Mesenchymal stem cell (in vitro differentiated cells and primary cell): ENCODE measurements at regions not wholly inside any gene's neighbourhood (a gene's known extent, or its start where the extent isn't known, plus 50 kb on each side); places are given as distances from the start of the nearest gene placed in this dataset.

Experiments
- DNase-seq: peaks from one replicate; pipeline ENCODE4 v3.0.0-alpha.2; 2013
- H2AFZ ChIP-seq: one replicate; pipeline ENCODE4 v1.6.1; 2013; ENCODE audit warnings: low read depth, mild to moderate bottlenecking, control low read depth, inconsistent platforms, low read length, moderate library complexity
- H2AK5ac ChIP-seq: 2 replicates; pipeline ENCODE4 v1.6.1; 2013; ENCODE audit warnings: low read length, moderate library complexity, mild to moderate bottlenecking, inconsistent platforms; ENCODE audit not compliant: severe bottlenecking
- H2BK120ac ChIP-seq: one replicate; pipeline ENCODE4 v1.6.1; 2013; ENCODE audit warnings: low read depth, mild to moderate bottlenecking, inconsistent platforms, low read length, moderate library complexity
- H2BK12ac ChIP-seq, 2 experiments: one replicate each; pipeline ENCODE4 v1.6.1; 2013; ENCODE audit warnings: inconsistent platforms in 2 of 2, low read length in 2 of 2, mild to moderate bottlenecking in 2 of 2, moderate library complexity in 2 of 2, control low read depth in 1 of 2
- H2BK15ac ChIP-seq: one replicate; pipeline ENCODE4 v1.6.1; 2013; ENCODE audit warnings: mild to moderate bottlenecking, low read depth, inconsistent platforms; ENCODE audit not compliant: poor library complexity, severe bottlenecking
- H2BK5ac ChIP-seq: 2 replicates; pipeline ENCODE4 v1.6.1; 2013; ENCODE audit warnings: low read depth, mild to moderate bottlenecking, low read length, control low read depth, inconsistent platforms; ENCODE audit not compliant: poor library complexity, severe bottlenecking
- H3K14ac ChIP-seq, 2 experiments: one replicate each; pipeline ENCODE4 v1.6.1; 2013; ENCODE audit warnings: inconsistent platforms in 2 of 2, low read length in 2 of 2, control low read depth in 1 of 2, mild to moderate bottlenecking in 1 of 2, moderate library complexity in 1 of 2
- H3K18ac ChIP-seq, 2 experiments: one replicate each; pipeline ENCODE4 v1.6.1; 2013; ENCODE audit warnings: inconsistent platforms in 2 of 2, low read length in 2 of 2, control low read depth in 1 of 2, low read depth in 1 of 2, mild to moderate bottlenecking in 1 of 2
- H3K23ac ChIP-seq, 2 experiments: one replicate each; pipeline ENCODE4 v1.6.1; 2013; ENCODE audit warnings: inconsistent platforms in 2 of 2, low read length in 2 of 2, mild to moderate bottlenecking in 2 of 2, moderate library complexity in 2 of 2, control low read depth in 1 of 2
- H3K27ac ChIP-seq: 2 replicates; pipeline ENCODE4 v1.5.1; 2013; ENCODE audit warnings: mild to moderate bottlenecking, moderate library complexity, low read length, control low read depth, inconsistent platforms; ENCODE audit not compliant: poor library complexity, severe bottlenecking
- H3K27me3 ChIP-seq, 2 experiments: 2 replicates each; pipeline versions ENCODE4 v1.6.1 to v1.7.0; 2013; ENCODE audit warnings: low read length in 2 of 2, mild to moderate bottlenecking in 2 of 2, moderate library complexity in 2 of 2, control low read depth in 1 of 2, inconsistent platforms in 1 of 2; ENCODE audit not compliant: control insufficient read depth in 1 of 2, insufficient read depth in 1 of 2
- H3K36me3 ChIP-seq, 2 experiments: 2 replicates each; pipeline versions ENCODE4 v1.6.1 to v1.7.0; 2013; ENCODE audit warnings: low read length in 2 of 2, control low read depth in 1 of 2, inconsistent platforms in 1 of 2, low read depth in 1 of 2, mild to moderate bottlenecking in 1 of 2; ENCODE audit not compliant: insufficient read depth in 2 of 2, control insufficient read depth in 1 of 2
- H3K4ac ChIP-seq, 2 experiments: one replicate each; pipeline ENCODE4 v1.6.1; 2013; ENCODE audit warnings: inconsistent platforms in 2 of 2, low read length in 2 of 2, mild to moderate bottlenecking in 2 of 2, moderate library complexity in 2 of 2, control low read depth in 1 of 2, low read depth in 1 of 2
- H3K4me1 ChIP-seq: 2 replicates; pipeline ENCODE4 v1.6.1; 2013; ENCODE audit warnings: low read depth, low read length, control low read depth; ENCODE audit not compliant: control insufficient read depth, insufficient read depth
- H3K4me2 ChIP-seq: 2 replicates; pipeline ENCODE4 v1.6.1; 2013; ENCODE audit warnings: low read length, mild to moderate bottlenecking, inconsistent platforms; ENCODE audit not compliant: poor library complexity, severe bottlenecking
- H3K4me3 ChIP-seq, 2 experiments: 2 replicates each; pipeline versions ENCODE4 v1.5.1 to v1.7.0; 2013; ENCODE audit warnings: low read length in 2 of 2, mild to moderate bottlenecking in 2 of 2, control low read depth in 1 of 2, low read depth in 1 of 2; ENCODE audit not compliant: insufficient read depth in 1 of 2
- H3K79me1 ChIP-seq: replicated peaks from 2 replicates; pipeline ENCODE4 v1.6.1; 2013; ENCODE audit warnings: mild to moderate bottlenecking, control low read depth, low read length, inconsistent platforms; ENCODE audit not compliant: poor library complexity, severe bottlenecking
- H3K9ac ChIP-seq: 2 replicates; pipeline ENCODE4 v1.7.0; 2013; ENCODE audit warnings: mild to moderate bottlenecking, low read length, moderate library complexity
- H3K9me3 ChIP-seq: 2 replicates; pipeline ENCODE4 v1.7.0; 2013; ENCODE audit warnings: mild to moderate bottlenecking, low read length; ENCODE audit not compliant: control insufficient read depth
- H4K8ac ChIP-seq: one replicate; pipeline ENCODE4 v1.6.1; 2013; ENCODE audit warnings: inconsistent platforms, mild to moderate bottlenecking, low read length, moderate library complexity
- H4K91ac ChIP-seq: one replicate; pipeline ENCODE4 v1.6.1; 2013; ENCODE audit warnings: mild to moderate bottlenecking, low read length, inconsistent platforms
- WGBS: methylation state at CpG from one replicate; pipeline ENCODE4 v1.1.7; 2013; ENCODE audit warnings: mixed read lengths; 5-methylcytosine and 5-hydroxymethylcytosine counted together

- 68% methylated on average over 5 of the region's 5 CpGs for WGBS
- H3K4me3 ChIP-seq, result no peak overlapping the region
Measured at GRCh38 chr9:8062459-8062858, 262.9 kb upstream of the DMAC1 start.

GRCh38 chr9:8053501-8053900 is 253.9 kb upstream of the DMAC1 start:
- no peaks in the 10 kb centered on the region for H3K36me3 ChIP-seq
- no peak overlapping the region for H3K9ac ChIP-seq
- no peak overlapping the region for H3K27ac ChIP-seq
- no peak overlapping the region for H2BK12ac ChIP-seq
- H2BK5ac ChIP-seq, result no peak overlapping the region
- H3K79me1 ChIP-seq, result no peaks in the 10 kb centered on the region
- no peak overlapping the region for H3K18ac ChIP-seq
- no peak overlapping the region for H3K4me2 ChIP-seq
- H2BK120ac ChIP-seq, result no peak overlapping the region
- no peak overlapping the region for H4K8ac ChIP-seq
- no peaks in the 10 kb centered on the region for H3K4me1 ChIP-seq
- H3K9me3 ChIP-seq, result peaks cover 11% of the 10 kb centered on the region
- H3K27me3 ChIP-seq, result no peaks in the 10 kb centered on the region
- no peak overlapping the region for H2AK5ac ChIP-seq
- no peak overlapping the region for H4K91ac ChIP-seq
- no peak overlapping the region for H3K14ac ChIP-seq
- H3K4ac ChIP-seq, result no peak overlapping the region
- no peak overlapping the region for H2BK15ac ChIP-seq
- 66% methylated on average over 4 of the region's 4 CpGs for WGBS
- DNase-seq, result no peak
- H3K23ac ChIP-seq, result no peak overlapping the region
- no peak overlapping the region for H3K4me3 ChIP-seq
- H2AFZ ChIP-seq, result no peak overlapping the region

More at GRCh38 chr9:8062459-8062858, 262.9 kb upstream of the DMAC1 start:
- Histone ChIP-seq H4K8ac (no peak overlapping the region), H3K36me3 (no peaks in the 10 kb centered on the region), H2BK15ac (no peak overlapping the region), H2BK12ac (no peak overlapping the region), H3K14ac (no peak overlapping the region), H2AFZ (no peak overlapping the region), H3K18ac (no peak overlapping the region), H2BK120ac (no peak overlapping the region), H2AK5ac (no peak overlapping the region), H3K27me3 (no peaks in the 10 kb centered on the region), H3K4me2 (no peak overlapping the region), H3K9me3 (peaks cover 6% of the 10 kb centered on the region), H3K27ac (no peak overlapping the region), H3K23ac (no peak overlapping the region), H3K4me1 (no peaks in the 10 kb centered on the region), H3K79me1 (no peaks in the 10 kb centered on the region), H4K91ac (no peak overlapping the region), H3K4ac (no peak overlapping the region), H2BK5ac (no peak overlapping the region), H3K9ac (no peak overlapping the region)
- DNase-seq, result no peak

GRCh38 chr9:8052991-8053390 is 253.4 kb upstream of the DMAC1 start:
- no peak overlapping the region for H2BK5ac ChIP-seq
- no peak overlapping the region for H3K14ac ChIP-seq
- no peaks in the 10 kb centered on the region for H3K36me3 ChIP-seq
- H2AK5ac ChIP-seq, result no peak overlapping the region
- H3K4me1 ChIP-seq, result no peaks in the 10 kb centered on the region
- H2BK15ac ChIP-seq, result no peak overlapping the region
- H3K9me3 ChIP-seq, result peaks cover 10% of the 10 kb centered on the region
- no peak overlapping the region for H3K18ac ChIP-seq
- no peak overlapping the region for H2AFZ ChIP-seq
- no peak overlapping the region for H2BK120ac ChIP-seq
- no peak overlapping the region for H3K9ac ChIP-seq
- no peak overlapping the region for H3K4me3 ChIP-seq
- H3K4me2 ChIP-seq, result no peak overlapping the region
- no peaks in the 10 kb centered on the region for H3K27me3 ChIP-seq
- no peaks in the 10 kb centered on the region for H3K79me1 ChIP-seq
- H3K27ac ChIP-seq, result no peak overlapping the region
- H3K4ac ChIP-seq, result no peak overlapping the region
- no peak overlapping the region for H4K91ac ChIP-seq
- no peak overlapping the region for H4K8ac ChIP-seq
- no peak overlapping the region for H2BK12ac ChIP-seq
- 67% methylated on average over 3 of the region's 3 CpGs for WGBS
- no peak for DNase-seq
- H3K23ac ChIP-seq, result no peak overlapping the region

GRCh38 chr9:8037745-8038144 is 238.2 kb upstream of the DMAC1 start:
- Histone ChIP-seq H2BK15ac (no peak overlapping the region), H3K27ac (no peak overlapping the region), H3K4me2 (no peak overlapping the region), H3K14ac (no peak overlapping the region), H3K36me3 (no peaks in the 10 kb centered on the region), H3K9me3 (peaks cover 13% of the 10 kb centered on the region), H3K23ac (no peak overlapping the region), H2BK120ac (no peak overlapping the region), H3K79me1 (no peaks in the 10 kb centered on the region), H3K4me1 (no peaks in the 10 kb centered on the region), H2AFZ (no peak overlapping the region), H3K4ac (no peak overlapping the region), H2BK12ac (no peak overlapping the region), H3K9ac (no peak overlapping the region), H3K18ac (no peak overlapping the region), H3K4me3 (no peak overlapping the region), H4K8ac (no peak overlapping the region), H4K91ac (no peak overlapping the region), H2AK5ac (no peak overlapping the region), H3K27me3 (no peaks in the 10 kb centered on the region), H2BK5ac (no peak overlapping the region)
- WGBS, result 47% methylated on average over 2 of the region's 2 CpGs
- DNase-seq, result no peak
